KG1 (cell line): ENCODE measurements at regions not wholly inside any gene's neighbourhood (a gene's known extent, or its start where the extent isn't known, plus 50 kb on each side); places are given as distances from the start of the nearest gene placed in this dataset.

ENCODE experiments used
- DNase-seq: peaks from one replicate; lab custom pipeline; 2025; lab: John Stamatoyannopoulos, UW

DNA sequence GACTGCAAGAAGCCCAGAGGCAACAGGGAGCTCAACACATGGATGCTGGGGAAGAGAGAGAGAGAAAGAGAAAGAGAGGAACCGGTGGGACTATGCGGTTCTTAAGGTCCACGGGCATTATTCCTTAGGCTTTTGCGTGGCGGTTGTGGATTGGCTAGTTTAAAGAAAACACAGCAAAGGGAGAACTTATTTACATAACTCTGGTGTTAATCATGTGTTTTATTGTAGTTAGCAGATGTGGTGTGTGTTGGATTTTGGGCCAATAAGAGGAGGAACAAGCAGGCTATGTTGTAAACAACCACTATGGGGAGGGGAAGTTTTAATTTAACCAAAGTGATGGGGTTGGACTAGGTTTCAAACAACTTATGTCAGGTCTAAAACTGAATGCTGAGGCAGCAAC, 275.3 kb upstream of the KLF12 start:
- no peak for DNase-seq

DNA sequence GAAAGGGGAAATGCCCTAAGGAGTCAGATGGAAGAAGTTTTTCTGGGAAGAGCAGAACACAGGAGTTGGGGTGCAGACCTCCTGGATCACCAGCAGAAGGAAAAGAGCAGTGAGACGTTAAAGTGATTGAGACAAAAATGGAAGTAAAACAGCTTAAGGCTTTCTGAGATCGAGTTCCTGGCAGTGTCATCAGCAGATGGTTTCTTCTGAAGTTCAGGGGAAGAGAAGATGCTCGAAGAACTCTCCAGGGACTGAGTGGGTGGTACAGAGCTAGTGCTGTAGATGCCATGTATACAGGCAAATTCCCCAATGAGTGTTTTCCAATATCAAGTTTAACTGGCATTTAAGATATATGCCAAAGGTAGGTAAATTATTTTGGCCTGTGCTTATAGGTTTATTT, 272.2 kb upstream of the KLF12 start:
- no peak for DNase-seq

DNA sequence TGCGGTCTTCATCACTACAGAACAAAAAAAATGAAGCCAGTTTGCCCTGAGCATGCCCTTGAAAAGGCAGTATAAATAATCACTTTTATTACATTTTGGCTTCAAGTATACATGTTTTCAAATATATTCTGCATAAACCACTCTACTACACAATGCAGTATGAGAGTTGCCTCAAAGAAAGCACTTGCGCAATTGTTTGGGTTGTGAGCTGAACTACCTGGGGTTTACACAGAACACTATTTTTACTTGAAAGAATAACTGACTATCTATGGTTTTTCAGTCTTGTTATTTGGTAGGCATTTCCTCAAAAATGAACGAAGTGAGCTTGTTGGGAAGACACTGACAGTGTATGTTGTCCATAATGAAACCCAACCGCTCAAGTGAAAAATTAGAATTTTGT, 264.4 kb upstream of the KLF12 start:
- no peak for DNase-seq

DNA sequence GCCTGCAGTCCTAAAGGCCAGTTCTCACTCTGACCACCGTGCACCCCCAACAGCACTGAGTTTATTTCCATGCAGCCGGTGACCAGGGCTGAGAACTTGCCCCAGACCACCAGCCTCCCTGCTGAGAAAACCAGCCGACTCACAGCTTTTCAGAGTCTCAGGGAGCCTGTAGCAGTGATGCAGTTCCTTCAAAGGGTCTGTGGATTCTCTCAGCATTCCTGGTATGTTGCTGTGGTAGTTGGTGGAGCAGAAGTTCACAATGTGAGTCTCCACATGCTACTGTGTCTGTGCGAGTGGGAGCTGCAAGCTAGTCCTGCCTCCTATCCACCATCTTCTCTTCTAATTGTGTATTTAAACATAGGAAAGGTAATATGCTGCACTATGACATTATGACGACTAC, 254.9 kb upstream of the KLF12 start:
- DNase-seq, result no peak

DNA sequence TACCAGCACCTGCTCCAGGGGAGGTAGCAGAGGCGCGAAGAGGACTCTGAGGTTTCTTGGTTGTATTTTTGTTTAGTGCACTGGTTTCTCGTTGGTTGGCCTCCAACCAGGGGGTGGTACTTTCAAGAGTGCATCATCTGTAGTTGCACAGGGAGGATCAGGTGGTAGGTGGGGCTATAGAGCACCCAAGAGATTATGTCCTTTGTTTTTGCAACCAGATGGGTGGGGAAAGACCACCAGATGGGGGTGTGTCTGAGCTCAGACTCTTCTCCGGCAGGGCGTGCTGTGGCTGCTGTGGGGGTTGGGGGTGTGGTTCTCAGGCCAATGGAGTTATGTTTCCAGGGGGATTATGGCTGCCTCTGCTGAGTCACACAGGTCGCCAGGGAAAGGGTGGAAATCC, 254.4 kb upstream of the KLF12 start:
- DNase-seq, result no peak

DNA sequence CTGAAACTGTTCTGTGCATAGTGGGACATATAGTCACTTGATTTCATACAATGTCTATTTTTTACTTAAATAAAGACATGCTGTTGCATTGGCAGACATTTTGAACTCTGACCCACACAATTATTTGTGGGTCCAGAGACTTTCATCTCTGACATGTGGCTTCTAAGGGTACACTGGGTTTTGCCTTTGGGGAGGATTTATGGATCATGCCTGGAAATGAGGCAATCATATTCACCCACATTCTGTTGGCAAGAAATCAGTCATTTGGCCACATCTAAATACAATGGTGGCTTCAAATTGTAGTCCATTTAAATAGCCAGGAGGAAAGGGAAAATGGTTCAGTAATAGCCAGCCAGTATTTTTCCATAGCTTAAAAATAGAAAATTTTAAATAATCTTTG, 238.3 kb upstream of the KLF12 start:
- DNase-seq, result no peak

DNA sequence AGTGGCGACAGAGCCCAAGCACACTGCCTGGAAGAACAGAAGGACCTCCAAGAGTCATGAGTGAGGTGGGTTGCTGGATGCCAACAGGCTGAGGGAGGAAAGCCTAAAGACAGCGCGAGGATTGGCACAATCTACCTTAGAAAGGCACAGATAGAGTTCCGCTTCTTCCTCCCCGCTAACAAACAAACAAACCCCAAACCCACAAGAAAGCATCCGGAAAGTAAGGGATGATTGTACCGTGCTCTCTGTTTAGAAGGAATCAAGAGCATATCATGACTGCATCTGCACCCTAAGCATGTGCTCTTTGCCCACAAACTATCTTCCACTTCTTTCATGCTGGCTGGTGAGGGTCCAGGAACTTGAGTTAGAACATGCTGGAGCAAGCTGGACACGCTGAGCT, 233.0 kb upstream of the KLF12 start:
- no peak for DNase-seq

DNA sequence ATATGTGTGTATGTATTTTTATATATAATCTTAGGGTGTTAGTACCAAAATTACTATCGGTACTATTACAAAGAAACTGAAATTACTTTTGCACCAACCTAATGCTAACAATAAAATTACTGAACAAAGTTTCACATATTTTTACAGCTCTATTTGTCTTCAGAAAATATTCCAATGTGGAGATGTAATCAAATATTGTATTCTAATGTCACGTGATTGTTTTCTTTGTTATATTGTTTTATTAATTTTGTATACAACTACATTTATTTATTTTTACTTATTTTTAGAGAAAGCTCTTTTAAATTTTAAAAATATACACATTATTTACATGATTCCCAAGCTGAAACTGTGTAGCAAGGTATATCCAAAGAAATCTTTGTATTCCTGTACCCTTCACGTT, 227.1 kb upstream of the KLF12 start:
- no peak for DNase-seq

DNA sequence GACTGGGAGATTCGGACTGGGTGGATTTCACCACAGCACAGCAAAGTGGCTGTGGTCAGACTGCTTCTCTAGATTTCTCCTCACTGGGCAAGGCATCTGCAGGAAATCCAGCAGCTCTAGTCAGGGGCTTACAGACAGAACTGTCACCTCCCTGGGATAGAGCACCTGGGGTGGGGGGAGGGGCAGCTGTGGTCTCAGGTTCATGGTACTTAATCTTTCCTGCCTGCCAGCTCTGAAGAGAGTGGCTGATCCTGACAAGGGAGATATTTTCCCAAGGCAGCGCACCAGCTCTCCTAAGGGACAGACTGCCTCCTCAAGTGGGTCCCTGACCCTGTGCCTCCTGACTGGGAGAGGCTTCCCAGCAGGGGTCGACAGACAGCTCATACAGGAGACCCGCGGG, 212.8 kb upstream of the KLF12 start:
- no peak for DNase-seq

DNA sequence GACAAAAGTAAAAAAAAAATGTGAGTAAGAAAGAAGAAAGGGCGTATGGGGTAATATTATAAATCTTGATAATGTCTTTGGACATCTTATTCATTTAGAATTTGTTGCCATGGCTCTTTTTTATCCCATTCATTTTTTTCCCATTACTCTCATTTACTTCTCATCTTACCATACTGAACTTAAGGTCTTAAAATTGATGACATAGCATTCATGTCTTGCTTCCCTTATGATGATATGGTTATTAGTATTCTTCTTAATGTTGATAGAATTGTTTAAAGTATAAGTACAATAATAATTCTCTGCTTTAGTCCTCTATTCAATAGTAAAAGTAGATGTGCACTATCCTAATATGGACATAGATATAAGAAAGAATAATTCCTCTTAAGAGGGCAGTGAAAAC, 204.1 kb upstream of the KLF12 start:
- no peak for DNase-seq

DNA sequence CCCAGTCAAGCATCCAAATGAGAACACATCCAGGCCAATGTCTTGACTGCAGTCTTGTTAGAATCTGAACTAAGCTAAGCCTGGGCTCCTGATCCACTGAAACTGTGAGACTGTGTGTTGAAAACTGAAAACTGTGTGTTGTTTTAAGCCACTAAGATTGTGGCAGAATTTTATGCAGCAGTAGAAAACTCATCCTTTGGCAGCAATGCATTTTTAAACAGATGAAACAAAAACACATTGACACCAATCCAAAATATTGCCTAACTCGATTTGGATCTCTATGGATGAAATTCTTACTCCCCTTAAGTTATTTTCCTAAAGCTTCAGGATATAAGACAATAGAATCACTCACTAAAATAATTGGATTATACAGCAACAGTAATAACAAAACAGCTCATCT, 202.3 kb upstream of the KLF12 start:
- DNase-seq, result no peak

DNA sequence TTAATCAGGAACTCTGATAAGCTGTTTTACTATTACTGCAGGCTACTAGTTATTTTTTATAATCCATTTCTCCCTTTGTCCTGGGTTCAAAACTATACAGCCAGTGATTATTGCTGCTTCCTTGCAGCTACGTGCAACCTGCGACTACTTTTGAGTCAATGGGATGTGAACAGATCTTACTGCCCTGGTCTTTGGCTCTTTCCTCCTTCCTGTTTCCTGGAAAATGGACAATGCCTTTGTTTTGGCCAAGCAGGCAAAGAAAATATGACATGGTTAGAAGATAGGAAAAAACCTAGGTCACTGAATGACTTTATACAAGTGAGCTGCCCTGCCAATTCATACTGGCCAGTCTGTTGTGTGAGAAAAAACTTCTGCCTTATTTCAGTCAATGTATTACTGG, 201.2 kb upstream of the KLF12 start:
- DNase-seq, result no peak

DNA sequence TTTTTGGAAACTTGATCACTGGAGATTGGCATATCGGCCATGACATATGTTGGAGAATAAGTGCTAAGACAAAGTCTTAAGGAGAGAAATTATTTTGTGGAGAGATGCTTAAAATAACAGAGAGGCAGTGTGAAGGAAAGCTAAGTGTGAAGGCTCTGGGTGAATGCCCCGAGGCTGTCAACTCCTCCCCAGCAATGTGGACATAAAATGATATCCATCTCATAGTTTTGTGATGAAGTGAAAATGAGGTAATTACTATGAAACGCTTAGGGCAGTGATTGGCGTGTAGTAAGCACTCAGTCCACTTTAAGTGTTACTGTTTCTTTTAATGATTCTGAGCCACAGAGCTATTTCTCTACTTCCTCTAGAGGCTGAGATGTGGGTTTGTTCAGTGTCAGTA, 195.8 kb upstream of the KLF12 start:
- no peak for DNase-seq

DNA sequence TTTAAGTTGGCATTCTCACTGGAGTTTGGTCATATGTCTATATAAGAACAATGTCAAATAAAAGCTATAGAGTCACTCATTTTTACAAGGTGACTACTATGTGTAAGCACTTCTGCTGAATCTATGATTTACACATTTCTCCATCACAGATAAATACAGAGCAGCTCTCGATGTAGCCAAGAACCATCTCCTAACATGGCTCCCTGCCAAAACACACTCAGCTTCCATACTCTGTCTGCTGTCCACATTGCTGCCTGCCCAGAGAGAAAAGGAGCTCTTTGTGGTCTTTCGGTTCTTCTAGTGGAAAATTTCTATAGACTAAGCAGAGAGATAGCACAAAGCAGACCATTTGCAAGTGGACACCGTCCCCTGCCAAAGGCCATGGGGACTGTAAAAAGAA, 190.9 kb upstream of the KLF12 start:
- DNase-seq, result no peak

DNA sequence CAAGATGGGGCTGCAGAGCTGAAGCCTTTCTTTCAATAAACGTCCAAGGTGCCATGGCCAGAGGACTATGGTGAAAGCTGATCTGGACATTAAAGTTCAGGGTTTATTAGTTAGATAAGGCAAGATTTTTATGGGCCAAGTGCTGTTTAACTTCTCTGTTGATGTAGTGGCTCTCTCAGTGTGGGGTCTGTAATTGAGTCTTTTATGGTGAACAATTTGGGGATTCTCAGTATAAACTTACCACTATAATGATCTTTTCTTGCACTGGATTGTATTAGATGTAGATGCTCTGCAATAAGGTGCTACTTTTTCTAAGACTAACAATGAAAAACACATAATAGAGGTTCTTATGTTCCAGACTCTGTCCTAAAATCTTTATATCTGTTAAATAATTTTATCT, 190.1 kb upstream of the KLF12 start:
- no peak for DNase-seq

DNA sequence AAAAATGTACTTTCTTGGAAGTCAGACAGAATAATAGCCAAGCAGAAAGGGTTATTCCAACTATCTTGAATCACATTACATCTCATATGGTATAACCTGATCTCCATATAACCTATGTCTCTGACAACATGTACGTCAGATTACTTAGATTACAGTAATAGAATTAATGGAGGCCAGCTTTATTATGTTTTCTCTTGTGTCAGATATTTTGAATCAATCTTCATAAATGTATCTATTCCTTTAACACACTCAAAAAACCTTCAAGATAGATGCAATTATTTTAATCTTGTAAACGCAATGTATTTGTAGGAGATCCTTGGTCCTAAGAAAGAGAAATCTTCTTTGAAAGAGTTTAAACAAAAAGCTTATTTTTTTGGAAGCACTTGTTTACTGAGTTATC, 188.4 kb upstream of the KLF12 start:
- no peak for DNase-seq

DNA sequence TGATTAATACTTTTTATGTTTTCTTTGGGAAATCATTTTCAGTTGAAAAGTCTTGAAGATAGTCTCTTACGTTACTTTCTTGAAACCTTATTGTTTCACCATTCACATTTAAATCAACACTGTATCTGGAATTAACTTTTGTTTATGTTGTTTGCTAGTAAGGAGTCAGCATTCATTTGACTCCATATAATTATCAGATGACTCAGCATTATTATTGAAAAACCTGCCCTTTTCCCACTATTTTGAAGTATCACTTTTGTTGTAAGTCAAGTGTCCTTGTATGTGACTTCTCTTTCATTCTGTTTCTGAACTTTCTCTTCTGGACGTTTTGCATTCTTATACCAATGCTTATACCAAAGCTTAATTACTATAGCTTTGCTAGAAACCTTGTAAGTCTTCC, 186.1 kb upstream of the KLF12 start:
- no peak for DNase-seq

DNA sequence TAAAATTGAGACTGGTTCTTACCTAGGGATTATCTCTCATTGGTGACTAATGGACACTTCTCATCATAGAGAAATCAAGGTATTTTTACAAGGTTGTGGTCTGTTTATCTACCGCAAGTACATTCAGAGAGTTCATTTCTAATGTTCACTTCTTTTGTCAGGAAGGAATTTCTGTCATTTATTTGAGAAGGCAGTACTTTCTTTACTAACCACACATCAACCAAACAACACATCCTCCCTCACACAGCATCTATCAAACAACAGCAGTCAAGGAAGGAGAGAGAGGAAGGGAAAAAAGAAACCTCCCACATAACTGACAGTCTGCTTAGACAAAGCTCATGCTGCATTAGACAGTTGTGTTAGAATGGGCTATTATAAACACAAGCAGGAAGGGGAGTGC, 182.3 kb upstream of the KLF12 start:
- DNase-seq, result no peak

DNA sequence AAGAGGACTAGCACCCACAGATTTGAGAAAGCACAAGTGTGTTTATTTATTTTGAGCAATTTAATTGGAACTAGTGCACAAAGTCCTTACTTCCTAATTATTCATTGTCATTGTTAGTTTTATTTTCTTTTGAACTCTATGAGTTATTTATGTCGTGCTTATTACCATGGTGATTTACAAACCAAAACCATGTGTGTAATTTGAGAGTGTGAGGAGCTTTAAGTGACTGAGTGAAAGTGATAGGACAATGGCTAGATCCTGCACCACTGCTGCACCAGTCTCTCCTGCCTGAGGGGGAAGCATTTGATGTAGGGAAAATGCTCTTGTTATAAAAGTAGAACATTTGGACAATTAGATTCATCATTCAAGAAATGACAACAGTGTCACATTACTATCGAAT, 172.3 kb upstream of the KLF12 start:
- DNase-seq, result no peak

DNA sequence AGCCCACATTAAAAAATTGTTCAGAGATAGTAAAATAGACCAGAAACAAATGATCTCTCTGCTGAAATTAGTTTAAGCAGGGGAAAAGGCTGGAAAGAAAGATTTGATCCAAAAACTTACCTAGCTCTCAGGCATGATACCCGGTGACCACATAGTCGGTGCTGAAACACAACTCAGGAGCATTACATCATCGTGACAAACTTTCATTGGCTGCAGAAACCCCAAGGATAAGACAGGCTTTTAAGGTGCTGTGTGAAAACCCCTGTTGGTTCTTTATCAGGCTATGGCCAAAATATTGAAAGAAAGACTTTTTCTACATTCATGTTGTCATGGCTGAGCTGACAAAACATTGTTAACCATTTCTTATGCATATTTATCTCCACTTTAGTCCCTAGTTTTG, 171.7 kb upstream of the KLF12 start:
- DNase-seq, result no peak

DNA sequence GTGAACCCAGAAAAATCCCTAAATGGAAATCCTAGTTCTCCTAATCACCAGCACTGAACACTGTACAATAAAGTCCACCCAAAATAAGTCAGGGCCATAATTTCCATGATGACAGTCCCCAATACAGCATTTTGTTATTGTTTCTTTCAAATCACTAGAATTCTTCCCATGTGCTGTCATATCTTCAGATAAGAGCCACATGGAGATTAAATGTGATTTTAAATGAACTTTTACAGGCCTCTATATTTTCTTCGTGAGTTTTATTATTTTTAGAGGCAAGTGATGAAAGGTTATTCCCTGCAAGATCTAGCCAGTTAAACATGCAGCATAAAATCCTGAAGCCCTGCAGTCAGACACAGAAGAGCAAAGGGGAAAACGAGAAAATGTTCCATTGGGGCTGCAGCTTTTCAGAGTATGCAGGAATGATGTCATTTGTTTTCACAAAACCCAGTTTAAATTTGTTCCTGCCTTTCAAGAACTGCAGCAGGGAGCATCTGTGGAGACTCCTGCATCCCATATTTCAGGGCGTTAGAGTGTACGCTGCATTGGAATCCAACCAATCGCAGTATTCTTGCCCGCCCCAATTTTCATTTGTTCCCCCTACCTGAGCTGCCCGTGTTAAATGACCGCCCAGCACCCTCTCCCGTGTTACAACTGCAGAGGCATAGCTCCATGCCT, 167.2 kb upstream of the KLF12 start:
- DNase-seq, result no peak

DNA sequence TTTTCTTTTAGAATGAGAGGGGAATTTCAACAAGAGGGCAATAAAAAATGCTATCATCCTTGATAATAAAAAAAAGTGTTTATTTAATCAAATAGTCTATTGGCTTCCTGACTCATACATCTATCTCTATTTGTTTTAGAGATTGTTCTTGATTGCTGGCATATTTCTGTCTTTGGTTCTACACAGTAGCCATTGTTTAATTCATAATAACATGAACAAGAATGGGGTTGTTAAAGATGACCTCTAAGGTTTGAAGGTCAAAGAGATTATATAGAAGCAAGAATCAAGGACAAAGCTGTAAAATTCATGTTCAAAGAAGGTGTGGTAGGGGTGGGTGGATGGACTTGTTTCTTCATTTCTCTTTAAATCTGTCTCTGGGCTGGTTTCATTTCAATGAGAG, 166.0 kb upstream of the KLF12 start:
- DNase-seq, result no peak

DNA sequence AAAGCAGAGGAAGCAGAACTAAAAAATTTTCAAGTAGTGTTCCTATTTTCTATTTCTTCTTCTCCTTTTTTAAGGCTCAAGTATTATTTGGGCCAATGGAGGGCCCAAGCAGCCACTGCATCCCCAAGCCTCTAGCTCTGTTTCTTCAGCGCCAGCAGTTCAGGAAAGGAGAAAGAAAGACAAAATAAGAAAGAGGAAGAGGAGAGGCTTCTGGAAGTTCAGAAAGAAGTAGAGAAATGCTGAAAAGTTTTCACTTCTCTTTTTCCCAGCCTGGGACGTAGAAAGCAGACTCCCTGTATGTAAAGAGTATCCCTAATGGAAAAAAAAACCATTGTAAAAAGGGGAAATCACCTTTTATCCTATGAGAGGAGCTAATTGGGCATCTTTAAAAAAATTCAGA, 165.5 kb upstream of the KLF12 start:
- DNase-seq, result no peak

DNA sequence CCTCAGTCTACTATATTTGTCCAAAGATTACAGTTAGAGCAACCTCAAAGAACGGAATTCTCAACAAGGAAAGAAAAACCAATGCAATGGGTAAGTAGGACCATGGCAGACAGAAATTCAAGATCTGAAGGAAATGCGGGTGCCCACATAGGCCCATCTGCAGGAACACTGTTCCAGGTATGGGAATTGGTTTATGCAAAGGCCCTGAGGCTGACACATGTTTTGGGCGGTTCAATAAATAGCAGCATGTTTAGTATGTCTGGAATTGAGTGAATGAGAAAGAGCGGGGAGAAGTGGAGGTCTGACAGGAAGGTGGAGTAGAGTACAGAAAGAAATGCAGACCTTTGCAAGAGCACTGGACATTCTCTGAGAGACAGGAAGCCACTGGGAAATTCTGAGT, 164.7 kb upstream of the KLF12 start:
- no peak for DNase-seq
